H1 (cell line): ENCODE measurements at regions not wholly inside any gene's neighbourhood (a gene's known extent, or its start where the extent isn't known, plus 50 kb on each side); places are given as distances from the start of the nearest gene placed in this dataset.

Experiments used
- GABPA ChIP-seq: IDR thresholded peaks from 2 replicates; pipeline ENCODE4 v1.6.1; 2011; ENCODE audit warnings: mild to moderate bottlenecking, low read length, moderate library complexity, borderline replicate concordance; ENCODE audit not compliant: insufficient read depth
- KDM5A ChIP-seq: fragments of 200-600 bp; IDR thresholded peaks from 2 replicates; pipeline ENCODE4 v1.7.1; 2012; ENCODE audit warnings: mild to moderate bottlenecking, low read length, inconsistent platforms, mixed read lengths
- NRF1 ChIP-seq: IDR thresholded peaks from 2 replicates; pipeline ENCODE4 v1.6.1; 2011; ENCODE audit warnings: mild to moderate bottlenecking, low read depth, low read length, improper control_type of control experiment

DNA sequence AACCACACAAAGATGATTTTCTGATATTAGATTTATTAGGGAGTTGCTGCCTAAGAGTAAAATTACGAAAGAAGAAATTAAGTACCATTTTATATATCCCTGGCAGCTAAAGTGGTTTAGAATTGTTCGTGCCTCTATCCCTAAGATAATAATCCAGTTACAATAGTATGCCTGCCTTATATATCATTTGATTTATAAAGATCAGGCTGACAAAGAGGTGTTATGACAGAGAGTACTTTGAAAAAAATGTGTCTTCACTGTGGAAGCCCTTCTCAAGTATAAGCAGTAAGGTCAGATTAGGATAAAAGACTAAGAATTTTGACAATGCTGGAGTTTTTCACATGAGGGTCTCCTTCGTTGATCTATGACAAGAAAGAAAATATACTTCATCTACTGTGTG, 619.9 kb downstream of the ADGRL2 start (continued):
- TF ChIP-seq GABPA = no peak
- TF ChIP-seq KDM5A = no peak
- no peak for TF ChIP-seq NRF1
